ENCODE measurements at regions not wholly inside any gene's neighbourhood (a gene's known extent, or its start where the extent isn't known, plus 50 kb on each side); places are given as distances from the start of the nearest gene placed in this dataset.

DNA sequence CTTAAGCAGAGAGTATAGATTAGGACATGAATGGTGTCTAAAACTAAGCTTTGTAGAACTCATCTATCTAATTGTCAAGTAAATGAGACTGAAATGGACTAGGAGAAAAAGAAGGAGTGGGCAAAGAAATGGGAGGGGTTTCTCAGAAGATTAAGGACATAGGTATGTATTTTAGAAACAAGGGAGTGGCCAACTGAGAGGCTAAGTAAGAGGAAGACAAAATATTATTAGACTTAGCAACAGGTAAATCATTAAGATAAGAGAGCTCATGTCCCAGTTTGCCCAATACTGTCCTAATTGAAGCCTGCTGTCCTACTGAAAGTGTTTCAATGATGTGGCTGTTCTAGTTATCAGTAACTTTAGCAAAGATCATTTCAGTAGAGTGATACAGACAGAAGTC lies 171.4 kb downstream of the KITLG start:
- no peaks in the 10 kb centered on the region for H3K9me3 ChIP-seq (replicated peaks; ENCODE audit: control insufficient read depth, insufficient read depth, low read length)
- ChIA-PET RAD21 (ENCODE audit: unreplicated experiment) (no interaction called here), SMC1A (ENCODE audit: uncharacterized antibody, unreplicated experiment) (interaction anchor here (0.6 to 1.6 kb wide), 4 partner anchors 8 to 108 kb away, joined by 3 to 6 read pairs (median 4); no protein-coding TSS in a partner anchor), CTCF (no interaction called here), POLR2A (interaction anchor here (1.5 kb wide), 1 partner anchor 20 kb away, joined by 4 read pairs; no protein-coding TSS in a partner anchor)
- no peak for DNase-seq (ENCODE audit: low read depth, low spot score)
- no peak overlapping the region for H3K9ac ChIP-seq (ENCODE audit: control insufficient read depth, insufficient read depth, low read length)
- no TSS peak for BruUV-seq (replicated peaks)
- no peaks in the 10 kb centered on the region for H4K20me1 ChIP-seq (ENCODE audit: control insufficient read depth, insufficient read depth)
- intact Hi-C loops (cut with micrococcal nuclease; ENCODE audit: unreplicated experiment) (no loop called here), in situ Hi-C loops (cut with MboI) (no loop called here)
- H3K27ac ChIP-seq (ENCODE audit: control insufficient read depth, insufficient read depth), result no peak overlapping the region
- H3K4me2 ChIP-seq (ENCODE audit: control insufficient read depth, insufficient read depth), result no peak overlapping the region
- no peak overlapping the region for H3K4me3 ChIP-seq
- no peaks in the 10 kb centered on the region for H3K36me3 ChIP-seq (ENCODE audit: control insufficient read depth in 2 of 2, insufficient read depth in 2 of 2, low read length in 1 of 2)
- no peak overlapping the region for H2AFZ ChIP-seq (ENCODE audit: control insufficient read depth, low read depth, low read length)
- no peak for FAIRE-seq
- H3K79me2 ChIP-seq (ENCODE audit: control insufficient read depth, insufficient read depth, low read length), result no peaks in the 10 kb centered on the region
- no peaks in the 10 kb centered on the region for H3K27me3 ChIP-seq (replicated peaks in 1 of 2; ENCODE audit: control insufficient read depth in 2 of 2, insufficient read depth in 2 of 2, low read length in 1 of 2)
- peak; percentile 29; the same call in 2 of the 3 replicates for ATAC-seq
- H3K4me1 ChIP-seq (ENCODE audit: control insufficient read depth, insufficient read depth, low read length), result no peaks in the 10 kb centered on the region
- TF ChIP-seq CUX1 (IDR thresholded peaks at IDR 0.05; ENCODE audit: insufficient replicate concordance, low read depth, low read length) (no peak), SPI1 (IDR thresholded peaks at IDR 0.05; ENCODE audit: borderline replicate concordance, insufficient read depth, low read depth, low read length) (no peak), HDAC2 (IDR thresholded peaks at IDR 0.05) (no peak), CTCF (IDR thresholded peaks at IDR 0.05 in 2 of 3, conservative IDR thresholded peaks at IDR 0.05 in 1 of 3; ENCODE audit: control insufficient read depth in 2 of 3, extremely low read depth in 1 of 3, insufficient read depth in 1 of 3, low read depth in 3 of 3, low read length in 3 of 3) (no peak), KLF5 (IDR thresholded peaks at IDR 0.05; ENCODE audit: partially characterized antibody) (no peak), GATAD2B (conservative IDR thresholded peaks at IDR 0.05; ENCODE audit: low read depth) (no peak), HDGF (IDR thresholded peaks at IDR 0.05) (no peak), KAT2A (conservative IDR thresholded peaks at IDR 0.05; ENCODE audit: control insufficient read depth, low read depth, low read length) (no peak), WRNIP1 (IDR thresholded peaks at IDR 0.05; ENCODE audit: borderline replicate concordance, low read depth, low read length) (no peak), ATF3 (IDR thresholded peaks at IDR 0.05; ENCODE audit: borderline replicate concordance, extremely low read depth, low read depth, low read length) (no peak), RELA (IDR thresholded peaks at IDR 0.05; ENCODE audit: borderline replicate concordance, partially characterized antibody) (no peak), MTA3 (IDR thresholded peaks at IDR 0.05; ENCODE audit: borderline replicate concordance, low read length) (no peak)
- TF ChIP-seq, protein P1, sequence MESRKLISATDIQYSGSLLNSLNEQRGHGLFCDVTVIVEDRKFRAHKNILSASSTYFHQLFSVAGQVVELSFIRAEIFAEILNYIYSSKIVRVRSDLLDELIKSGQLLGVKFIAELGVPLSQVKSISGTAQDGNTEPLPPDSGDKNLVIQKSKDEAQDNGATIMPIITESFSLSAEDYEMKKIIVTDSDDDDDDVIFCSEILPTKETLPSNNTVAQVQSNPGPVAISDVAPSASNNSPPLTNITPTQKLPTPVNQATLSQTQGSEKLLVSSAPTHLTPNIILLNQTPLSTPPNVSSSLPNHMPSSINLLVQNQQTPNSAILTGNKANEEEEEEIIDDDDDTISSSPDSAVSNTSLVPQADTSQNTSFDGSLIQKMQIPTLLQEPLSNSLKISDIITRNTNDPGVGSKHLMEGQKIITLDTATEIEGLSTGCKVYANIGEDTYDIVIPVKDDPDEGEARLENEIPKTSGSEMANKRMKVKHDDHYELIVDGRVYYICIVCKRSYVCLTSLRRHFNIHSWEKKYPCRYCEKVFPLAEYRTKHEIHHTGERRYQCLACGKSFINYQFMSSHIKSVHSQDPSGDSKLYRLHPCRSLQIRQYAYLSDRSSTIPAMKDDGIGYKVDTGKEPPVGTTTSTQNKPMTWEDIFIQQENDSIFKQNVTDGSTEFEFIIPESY (IDR thresholded peaks at IDR 0.05), result no peak
